ENCODE measurements at regions not wholly inside any gene's neighbourhood (a gene's known extent, or its start where the extent isn't known, plus 50 kb on each side); places are given as distances from the start of the nearest gene placed in this dataset.

DNA sequence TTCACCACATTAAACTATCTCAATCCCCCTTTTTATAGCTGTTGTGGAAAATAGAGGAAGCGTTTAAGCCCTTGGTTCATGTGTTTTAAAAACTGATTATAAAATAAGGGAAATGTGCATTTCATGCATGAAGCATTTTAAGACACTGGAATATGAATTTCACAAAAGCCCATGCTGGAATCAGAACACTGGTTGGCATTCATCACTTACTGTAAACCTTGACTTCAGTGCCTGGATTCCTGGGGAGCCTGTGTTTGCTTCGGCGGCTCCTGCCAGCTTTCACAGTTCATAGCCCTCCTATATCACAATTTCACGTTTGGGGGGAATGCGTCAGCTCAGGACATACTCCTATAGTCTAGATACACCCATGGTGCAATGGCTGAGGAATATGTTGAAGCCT is 336.9 kb downstream of the INSIG2 start:
- Histone ChIP-seq H3K79me2 (ENCODE audit: control insufficient read depth, insufficient read depth, low read length) (no peaks in the 10 kb centered on the region), H3K27me3 (ENCODE audit: control insufficient read depth in 2 of 2, insufficient read depth in 2 of 2, low read length in 2 of 2) (peaks cover 0 to 4% of the 10 kb centered on the region in 2 experiments; a peak in 1 of 5 replicates), H3K9me3 (replicated peaks; ENCODE audit: control insufficient read depth, insufficient read depth, low read depth, low read length) (no peaks in the 10 kb centered on the region), H2AFZ (ENCODE audit: low read depth, low read length) (no peak overlapping the region), H3K4me3 (no peak overlapping the region), H3K27ac (ENCODE audit: extremely low read depth, low read depth, low read length) (no peak overlapping the region), H3K4me1 (replicated peaks in 1 of 2; ENCODE audit: control insufficient read depth in 2 of 2, insufficient read depth in 2 of 2, low read length in 2 of 2) (no peaks in the 10 kb centered on the region), H3K9ac (ENCODE audit: insufficient read depth in 1 of 2, low read depth in 2 of 2, low read length in 2 of 2) (no peak overlapping the region), H3K36me3 (ENCODE audit: control insufficient read depth, insufficient read depth, low read length) (no peaks in the 10 kb centered on the region), H4K20me1 (replicated peaks; ENCODE audit: control insufficient read depth, insufficient read depth, low read length) (no peaks in the 10 kb centered on the region), H3K4me2 (ENCODE audit: insufficient read depth, low read length) (no peak overlapping the region), H3K9me1 (ENCODE audit: control insufficient read depth, insufficient read depth, low read length) (no peaks in the 10 kb centered on the region)
- ChIA-PET CTCF (ENCODE audit: low intra/inter-chr PET ratio) (no interaction called here), POLR2A (no interaction called here)
- FAIRE-seq: no peak
- 0% methylated on average over 5 of the region's 5 CpGs for WGBS (ENCODE audit: insufficient coverage, low coverage, missing lambda C conversion rate)
- intact Hi-C loops (cut with micrococcal nuclease) (no loop called here), in situ Hi-C loops (cut with MboI) (no loop called here)
- TF ChIP-seq ZNF124 (CRISPR knock-in tag; IDR thresholded peaks at IDR 0.05) (no peak), ZNF583 (CRISPR knock-in tag; IDR thresholded peaks at IDR 0.05) (no peak), ZNF197 (CRISPR knock-in tag; IDR thresholded peaks at IDR 0.05; ENCODE audit: low read depth) (no peak), ELF2 (CRISPR knock-in tag; IDR thresholded peaks at IDR 0.05) (no peak), ZNF146 (CRISPR knock-in tag; IDR thresholded peaks at IDR 0.05; ENCODE audit: unreplicated experiment) (no peak), RBM14 (IDR thresholded peaks at IDR 0.05; ENCODE audit: borderline replicate concordance, insufficient read depth, low read depth, low read length) (no peak), EGR1 (conservative IDR thresholded peaks at IDR 0.05) (no peak)
- TF ChIP-seq, protein P1, sequence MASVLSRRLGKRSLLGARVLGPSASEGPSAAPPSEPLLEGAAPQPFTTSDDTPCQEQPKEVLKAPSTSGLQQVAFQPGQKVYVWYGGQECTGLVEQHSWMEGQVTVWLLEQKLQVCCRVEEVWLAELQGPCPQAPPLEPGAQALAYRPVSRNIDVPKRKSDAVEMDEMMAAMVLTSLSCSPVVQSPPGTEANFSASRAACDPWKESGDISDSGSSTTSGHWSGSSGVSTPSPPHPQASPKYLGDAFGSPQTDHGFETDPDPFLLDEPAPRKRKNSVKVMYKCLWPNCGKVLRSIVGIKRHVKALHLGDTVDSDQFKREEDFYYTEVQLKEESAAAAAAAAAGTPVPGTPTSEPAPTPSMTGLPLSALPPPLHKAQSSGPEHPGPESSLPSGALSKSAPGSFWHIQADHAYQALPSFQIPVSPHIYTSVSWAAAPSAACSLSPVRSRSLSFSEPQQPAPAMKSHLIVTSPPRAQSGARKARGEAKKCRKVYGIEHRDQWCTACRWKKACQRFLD (CRISPR knock-in tag; IDR thresholded peaks at IDR 0.05): no peak
- TF ChIP-seq, protein P2, sequence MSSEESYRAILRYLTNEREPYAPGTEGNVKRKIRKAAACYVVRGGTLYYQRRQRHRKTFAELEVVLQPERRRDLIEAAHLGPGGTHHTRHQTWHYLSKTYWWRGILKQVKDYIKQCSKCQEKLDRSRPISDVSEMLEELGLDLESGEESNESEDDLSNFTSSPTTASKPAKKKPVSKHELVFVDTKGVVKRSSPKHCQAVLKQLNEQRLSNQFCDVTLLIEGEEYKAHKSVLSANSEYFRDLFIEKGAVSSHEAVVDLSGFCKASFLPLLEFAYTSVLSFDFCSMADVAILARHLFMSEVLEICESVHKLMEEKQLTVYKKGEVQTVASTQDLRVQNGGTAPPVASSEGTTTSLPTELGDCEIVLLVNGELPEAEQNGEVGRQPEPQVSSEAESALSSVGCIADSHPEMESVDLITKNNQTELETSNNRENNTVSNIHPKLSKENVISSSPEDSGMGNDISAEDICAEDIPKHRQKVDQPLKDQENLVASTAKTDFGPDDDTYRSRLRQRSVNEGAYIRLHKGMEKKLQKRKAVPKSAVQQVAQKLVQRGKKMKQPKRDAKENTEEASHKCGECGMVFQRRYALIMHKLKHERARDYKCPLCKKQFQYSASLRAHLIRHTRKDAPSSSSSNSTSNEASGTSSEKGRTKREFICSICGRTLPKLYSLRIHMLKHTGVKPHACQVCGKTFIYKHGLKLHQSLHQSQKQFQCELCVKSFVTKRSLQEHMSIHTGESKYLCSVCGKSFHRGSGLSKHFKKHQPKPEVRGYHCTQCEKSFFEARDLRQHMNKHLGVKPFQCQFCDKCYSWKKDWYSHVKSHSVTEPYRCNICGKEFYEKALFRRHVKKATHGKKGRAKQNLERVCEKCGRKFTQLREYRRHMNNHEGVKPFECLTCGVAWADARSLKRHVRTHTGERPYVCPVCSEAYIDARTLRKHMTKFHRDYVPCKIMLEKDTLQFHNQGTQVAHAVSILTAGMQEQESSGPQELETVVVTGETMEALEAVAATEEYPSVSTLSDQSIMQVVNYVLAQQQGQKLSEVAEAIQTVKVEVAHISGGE (CRISPR knock-in tag; IDR thresholded peaks at IDR 0.05): no peak
- DNase-seq (ENCODE audit: extremely low read depth in 1 of 4, low spot score in 3 of 4): no peak
- no TSS peak for BruUV-seq (replicated peaks)
- no peak for ATAC-seq

Measured in K562 (cell line).